HG03196 (cell line): ENCODE measurements at regions not wholly inside any gene's neighbourhood (a gene's known extent, or its start where the extent isn't known, plus 50 kb on each side); places are given as distances from the start of the nearest gene placed in this dataset.
"Not testable (repeated sequence)": the region's sequence is repeated elsewhere in the genome, so short reads cannot be mapped to it uniquely, and the experiment has no call there.

Source experiments
- ATAC-seq: cut with Tn5 transposase; IDR thresholded peaks from one replicate; pipeline ENCODE4 v1.9.1; 2021; ENCODE audit not compliant: unreplicated experiment

- no peak for ATAC-seq
Measured at GRCh38 chr13:83731113-83731512, 151.2 kb downstream of the SLITRK1 start.

GRCh38 chr13:83730674-83731073 lies 151.6 kb downstream of the SLITRK1 start:
- ATAC-seq, result no peak

- no peak for ATAC-seq
Measured at GRCh38 chr13:83722443-83722842, 159.8 kb downstream of the SLITRK1 start.

- ATAC-seq, result no peak
Measured at GRCh38 chr13:83716121-83716520, 166.2 kb downstream of the SLITRK1 start.

- ATAC-seq, result no peak
Measured at GRCh38 chr13:83714236-83714635, 168.0 kb downstream of the SLITRK1 start.

GRCh38 chr13:83710133-83710515 lies 172.2 kb downstream of the SLITRK1 start:
- no peak for ATAC-seq

GRCh38 chr13:83709426-83710132 lies 172.7 kb downstream of the SLITRK1 start:
- no peak for ATAC-seq

GRCh38 chr13:83702021-83702420 lies 180.3 kb downstream of the SLITRK1 start:
- no peak for ATAC-seq

- ATAC-seq, result no peak
Measured at GRCh38 chr13:83692800-83693199, 189.5 kb downstream of the SLITRK1 start.

- ATAC-seq, result no peak
Measured at GRCh38 chr13:83691966-83692365, 190.3 kb downstream of the SLITRK1 start.

GRCh38 chr13:83681547-83681946 lies 200.7 kb downstream of the SLITRK1 start:
- ATAC-seq, result no peak

GRCh38 chr13:83677985-83678384 lies 204.3 kb downstream of the SLITRK1 start:
- no peak for ATAC-seq

GRCh38 chr13:83672612-83673011 lies 209.7 kb downstream of the SLITRK1 start:
- no peak for ATAC-seq

- ATAC-seq, result no peak
Measured at GRCh38 chr13:83667606-83668005, 214.7 kb downstream of the SLITRK1 start.

- no peak for ATAC-seq
Measured at GRCh38 chr13:83666141-83666540, 216.1 kb downstream of the SLITRK1 start.

GRCh38 chr13:83657281-83657680 lies 225.0 kb downstream of the SLITRK1 start:
- no peak for ATAC-seq

GRCh38 chr13:83642617-83643016 lies 239.7 kb downstream of the SLITRK1 start:
- not testable (repeated sequence) for ATAC-seq

GRCh38 chr13:83634601-83635000 lies 247.7 kb downstream of the SLITRK1 start:
- no peak for ATAC-seq

GRCh38 chr13:83633746-83634145 lies 248.5 kb downstream of the SLITRK1 start:
- ATAC-seq, result no peak

GRCh38 chr13:83622422-83622784 lies 259.9 kb downstream of the SLITRK1 start:
- no peak for ATAC-seq

- no peak for ATAC-seq
Measured at GRCh38 chr13:83621765-83622421, 260.4 kb downstream of the SLITRK1 start.

GRCh38 chr13:83620530-83621220 lies 261.6 kb downstream of the SLITRK1 start:
- ATAC-seq, result no peak
